ENCODE measurements at regions not wholly inside any gene's neighbourhood (a gene's known extent, or its start where the extent isn't known, plus 50 kb on each side); places are given as distances from the start of the nearest gene placed in this dataset.
"Not testable (repeated sequence)": the region's sequence is repeated elsewhere in the genome, so short reads cannot be mapped to it uniquely, and the experiment has no call there.

GRCh38 chr3:6367171-6367570 lies 493.7 kb upstream of the GRM7 start:
- DNase-seq = no peak

GRCh38 chr3:6392123-6392522 lies 468.8 kb upstream of the GRM7 start:
- DNase-seq = no peak

DNA sequence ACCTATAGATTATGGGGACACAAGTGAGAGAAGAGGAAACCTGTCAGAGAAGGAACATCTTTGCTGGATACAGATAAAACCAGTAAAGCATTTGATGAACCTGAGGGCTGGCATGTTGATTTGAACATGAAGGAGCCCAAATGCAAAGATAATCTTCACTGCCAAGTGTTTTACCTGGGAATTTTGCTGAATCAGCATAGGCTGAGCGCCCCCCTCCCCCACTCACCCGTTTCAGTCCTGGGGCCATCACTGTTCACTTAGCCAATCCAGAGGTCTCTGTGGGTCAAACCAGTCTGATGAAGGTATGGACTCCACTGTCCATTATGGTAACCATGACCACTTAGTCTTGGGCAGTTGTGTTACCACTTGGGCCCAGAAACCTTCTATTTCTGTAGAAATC lies 466.0 kb upstream of the GRM7 start:
- DNase-seq = no peak

GRCh38 chr3:6396631-6397030 lies 464.3 kb upstream of the GRM7 start:
- no peak for DNase-seq

GRCh38 chr3:6402666-6403065 lies 458.2 kb upstream of the GRM7 start:
- not testable (repeated sequence) for DNase-seq

DNA sequence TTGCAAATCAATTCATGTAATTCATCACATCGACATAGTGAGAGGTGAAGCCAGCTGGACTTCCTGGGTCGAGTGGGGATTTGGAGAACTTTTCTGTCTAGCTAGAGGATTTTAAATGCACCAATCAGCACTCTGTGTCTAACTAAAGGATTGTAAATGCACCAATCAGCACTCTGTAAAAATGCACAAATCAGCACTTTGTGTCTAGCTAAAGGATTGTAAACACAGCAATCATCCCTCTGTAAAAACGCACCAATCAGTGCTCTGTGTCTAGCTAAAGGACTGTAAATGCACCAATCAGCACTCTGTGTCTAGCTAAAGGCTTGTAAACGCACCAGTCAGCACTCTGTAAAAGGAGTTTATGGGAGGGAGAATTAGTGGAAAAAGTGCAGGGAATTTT lies 454.0 kb upstream of the GRM7 start:
- DNase-seq = not testable (repeated sequence)

DNA sequence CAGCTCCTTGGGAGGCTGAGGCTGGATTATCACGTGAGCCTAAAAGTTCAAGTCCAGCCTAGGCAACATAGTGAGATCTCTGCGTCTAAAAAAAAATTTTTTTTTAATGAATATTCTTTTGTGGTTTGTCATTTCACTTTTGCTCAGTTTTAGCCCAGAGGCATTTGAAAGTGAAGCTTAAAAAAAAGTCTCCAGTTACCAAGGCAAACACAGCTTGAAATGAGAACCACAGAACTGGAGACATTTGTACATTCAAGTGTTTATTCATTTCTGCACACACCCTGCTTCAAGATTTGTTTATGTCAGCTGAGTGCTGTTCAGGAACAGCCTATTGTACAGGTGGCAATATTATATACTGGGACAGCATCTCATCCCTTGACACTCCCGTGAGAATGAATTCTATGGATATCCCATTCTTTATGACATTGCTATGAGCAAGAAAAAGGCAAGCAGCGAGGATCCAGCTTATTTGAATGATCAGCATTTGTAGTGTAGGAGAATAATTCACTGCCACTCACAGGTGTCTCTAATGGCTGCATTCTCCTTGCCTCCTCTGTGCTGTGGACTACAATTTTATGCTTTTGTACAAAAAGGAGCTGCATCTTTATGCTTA lies 444.8 kb upstream of the GRM7 start:
- no peak for DNase-seq

DNA sequence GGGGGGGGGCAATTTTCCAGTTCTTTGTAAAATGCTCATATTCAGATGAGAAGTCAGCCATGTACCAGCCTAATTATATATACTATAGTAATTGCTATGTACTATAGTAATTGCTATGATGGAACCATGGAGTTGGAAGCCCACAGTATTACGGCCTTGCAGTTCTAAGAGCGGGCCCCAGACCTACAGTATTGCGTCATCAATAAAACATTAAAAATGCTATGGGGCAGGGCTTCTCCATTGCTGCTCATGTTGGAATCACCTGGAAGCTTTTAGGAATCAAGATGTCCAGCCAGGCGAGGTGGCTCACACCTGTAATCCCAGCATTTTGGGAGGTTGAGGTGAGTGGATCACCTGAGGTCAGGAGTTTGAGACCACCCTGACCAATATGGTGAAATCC lies 443.7 kb upstream of the GRM7 start:
- DNase-seq = no peak

DNA sequence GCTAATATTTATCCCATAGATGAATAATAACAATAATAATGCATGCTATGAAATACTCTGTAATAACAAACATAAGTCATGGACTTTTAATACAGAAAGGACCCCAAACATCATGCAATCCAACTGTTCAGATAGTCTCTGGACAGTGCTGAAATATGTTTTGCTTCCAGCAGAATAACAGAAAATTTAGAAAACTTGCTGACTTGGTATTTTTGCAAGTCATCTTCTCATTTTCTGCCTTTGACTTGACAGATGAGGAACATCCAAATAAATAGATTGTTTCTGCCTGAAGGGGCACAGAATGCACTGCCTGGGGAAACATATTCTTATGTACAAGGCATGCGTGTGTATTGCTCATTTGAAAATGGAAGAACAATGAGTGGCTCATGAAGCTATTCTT lies 442.4 kb upstream of the GRM7 start:
- DNase-seq = no peak

GRCh38 chr3:6421666-6422445 lies 439.1 kb upstream of the GRM7 start:
- no peak for DNase-seq

- DNase-seq = no peak
Measured at GRCh38 chr3:6425289-6425820, 435.6 kb upstream of the GRM7 start.

GRCh38 chr3:6428276-6428675 lies 432.6 kb upstream of the GRM7 start:
- DNase-seq = not testable (repeated sequence)

GRCh38 chr3:6435951-6436350 lies 425.0 kb upstream of the GRM7 start:
- DNase-seq = no peak

- DNase-seq = no peak
Measured at GRCh38 chr3:6437631-6438030, 423.3 kb upstream of the GRM7 start.

GRCh38 chr3:6438031-6438430 lies 422.9 kb upstream of the GRM7 start:
- DNase-seq = no peak

- no peak for DNase-seq
Measured at GRCh38 chr3:6439226-6439625, 421.7 kb upstream of the GRM7 start.

DNA sequence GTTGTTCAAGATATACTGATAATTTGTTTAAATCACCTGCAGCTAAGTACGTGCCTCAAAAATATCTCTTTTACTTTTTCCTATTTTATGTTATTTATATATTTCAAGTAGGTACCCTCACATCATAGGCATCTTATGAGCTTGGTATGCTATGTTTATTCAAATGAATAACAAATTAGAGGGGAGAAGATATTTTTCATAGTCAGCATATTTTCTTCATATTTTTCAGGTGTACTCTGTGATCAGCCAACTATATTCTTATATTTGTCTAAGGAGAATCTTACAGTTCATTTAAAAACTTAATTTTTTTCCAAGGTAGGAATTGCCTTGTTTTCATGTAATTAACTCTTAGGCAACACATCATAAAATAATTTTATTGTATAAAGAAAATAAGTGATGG lies 421.1 kb upstream of the GRM7 start:
- DNase-seq = no peak

DNA sequence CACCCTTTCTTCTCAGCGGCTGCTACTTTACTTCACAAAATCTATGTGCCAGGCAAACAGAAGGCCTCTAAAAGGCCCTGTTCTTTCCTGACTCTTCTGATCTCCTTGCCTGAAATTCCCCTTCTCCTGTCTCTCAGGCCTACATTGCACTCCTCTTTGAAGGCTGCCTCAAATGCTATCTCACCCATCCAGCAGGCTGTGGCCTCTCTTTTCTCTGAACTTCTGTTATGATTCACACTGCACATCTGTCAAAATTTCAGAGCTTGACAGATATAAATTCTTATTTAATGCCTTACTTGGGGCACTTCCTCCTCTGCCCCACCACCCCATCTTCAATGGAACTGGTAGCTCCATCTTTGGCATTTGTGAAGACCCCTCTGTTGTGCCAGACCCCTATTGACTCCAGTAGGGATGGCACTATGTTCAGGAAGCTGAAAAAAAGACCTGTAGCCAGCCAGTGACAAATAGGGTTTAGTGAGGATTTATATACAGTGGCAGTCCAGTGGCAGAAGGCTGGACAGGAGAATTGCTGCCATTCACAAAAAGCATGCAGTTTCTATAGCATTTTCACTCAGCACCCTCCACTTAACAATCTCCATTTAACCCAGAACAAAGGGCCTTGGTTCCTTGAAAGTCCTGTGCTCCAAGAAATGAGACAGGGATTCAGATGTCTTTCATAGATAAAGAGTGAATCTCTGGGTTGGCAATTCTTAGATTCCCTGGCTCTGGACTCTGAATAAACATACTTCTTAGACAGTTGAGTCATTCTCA lies 415.8 kb upstream of the GRM7 start:
- no peak for DNase-seq

DNA sequence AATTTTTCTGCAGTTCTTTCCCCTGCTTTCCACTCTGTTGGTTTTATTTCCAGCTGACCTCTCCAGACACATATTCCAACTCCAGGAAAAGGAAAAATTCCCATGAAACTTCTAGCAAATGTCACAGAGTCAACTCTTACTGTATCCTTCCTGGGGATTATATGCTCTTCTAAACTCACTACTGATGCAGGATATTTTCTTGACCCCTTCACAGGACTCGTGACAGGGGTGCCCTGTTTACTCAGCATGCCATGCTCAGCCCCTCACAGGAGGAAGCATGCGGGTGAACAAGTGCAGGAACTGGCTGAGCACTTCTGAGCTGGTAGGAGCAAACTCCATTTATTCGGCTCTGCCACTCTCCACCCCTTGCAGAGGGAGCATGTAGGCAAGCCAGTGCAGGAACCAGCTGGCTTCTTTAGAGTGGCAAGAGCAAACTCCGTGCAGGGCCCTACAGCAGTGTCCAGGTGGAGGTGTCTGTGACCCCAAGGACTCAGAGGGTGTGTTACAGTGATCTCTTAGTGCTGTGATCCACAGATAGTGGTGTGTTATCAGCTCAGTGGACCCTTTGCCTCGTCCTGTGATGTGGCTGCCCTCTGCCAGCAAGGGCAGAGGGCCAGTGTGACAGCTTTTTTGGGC lies 413.6 kb upstream of the GRM7 start:
- no peak for DNase-seq

- DNase-seq = no peak
Measured at GRCh38 chr3:6448011-6448410, 412.9 kb upstream of the GRM7 start.

DNA sequence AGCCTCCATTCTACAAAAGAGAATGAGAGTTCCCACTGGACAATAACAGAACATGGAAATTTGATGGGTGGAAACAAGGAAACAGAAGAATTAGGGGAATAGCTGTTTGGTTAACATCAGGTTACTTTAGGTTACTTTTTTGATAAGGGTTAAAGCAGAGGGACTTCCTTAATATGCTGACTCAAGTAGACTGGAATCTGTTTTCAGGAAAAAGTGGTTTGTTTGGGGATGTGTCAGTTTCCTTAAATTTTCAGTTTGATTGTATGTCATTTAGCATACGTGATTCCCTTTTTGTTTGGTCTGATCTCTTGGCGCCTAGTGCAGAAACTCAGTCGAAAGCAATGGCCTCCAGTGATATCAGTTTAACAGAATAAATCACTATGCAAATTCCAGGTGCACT lies 411.8 kb upstream of the GRM7 start:
- no peak for DNase-seq

GRCh38 chr3:6452974-6453373 lies 407.9 kb upstream of the GRM7 start:
- DNase-seq = no peak

DNA sequence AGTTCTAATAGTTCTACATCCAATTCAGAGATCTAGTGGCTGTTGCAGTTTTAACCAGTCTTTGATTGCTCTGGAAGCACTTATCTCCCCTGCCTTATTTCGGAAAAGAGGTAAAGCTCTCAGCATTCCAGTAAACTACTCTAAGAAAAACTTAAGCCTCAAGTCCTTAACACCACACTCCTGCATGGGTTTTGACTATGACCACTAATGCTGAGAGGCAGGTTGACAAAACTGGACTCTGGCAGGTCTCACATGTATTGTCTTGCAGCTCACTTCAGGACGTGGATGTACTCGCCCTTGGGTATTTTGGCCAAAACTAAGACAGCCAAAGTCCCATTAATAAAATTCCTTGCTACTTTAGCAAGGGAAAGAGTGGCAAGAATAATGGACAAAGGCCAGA lies 405.9 kb upstream of the GRM7 start:
- DNase-seq = no peak
